GM12864 (cell line): ENCODE measurements at regions not wholly inside any gene's neighbourhood (a gene's known extent, or its start where the extent isn't known, plus 50 kb on each side); places are given as distances from the start of the nearest gene placed in this dataset.

Experiments used
- DNase-seq: peaks from one replicate; pipeline ENCODE4 v3.0.0-alpha.2; 2011; ENCODE audit warnings: low read depth
- H3K4me3 ChIP-seq: 2 replicates; pipeline ENCODE4 v1.5.1; 2011; ENCODE audit warnings: mild to moderate bottlenecking, low read depth, low read length, control low read depth
- TF ChIP-seq, protein P1 (sequence below): IDR thresholded peaks from 2 replicates; pipeline ENCODE4 v1.5.1; 2011; ENCODE audit warnings: low read depth, mild to moderate bottlenecking, moderate library complexity, low read length, control low read depth, inconsistent platforms; ENCODE audit errors: missing control alignments

DNA sequence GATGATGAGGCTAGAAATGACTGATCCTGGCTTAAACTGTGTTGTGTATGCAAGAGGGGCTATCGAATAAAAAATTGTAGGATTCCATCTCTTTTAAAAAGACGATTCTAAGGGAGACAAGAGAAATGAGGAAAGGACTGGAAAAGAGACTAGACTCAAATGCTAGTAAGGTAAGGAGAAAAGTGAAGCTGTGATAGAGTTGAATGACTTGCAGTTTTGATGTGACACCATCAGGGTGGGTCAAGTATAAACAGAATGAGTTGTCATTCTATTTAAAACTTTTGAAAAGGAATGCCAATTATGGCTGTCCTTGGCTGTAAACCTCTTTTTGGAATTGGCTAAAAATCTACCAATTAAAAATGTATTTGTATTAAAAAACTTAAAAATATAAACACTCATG lies 184.5 kb upstream of the PHF14 start:
- TF ChIP-seq, protein P1, sequence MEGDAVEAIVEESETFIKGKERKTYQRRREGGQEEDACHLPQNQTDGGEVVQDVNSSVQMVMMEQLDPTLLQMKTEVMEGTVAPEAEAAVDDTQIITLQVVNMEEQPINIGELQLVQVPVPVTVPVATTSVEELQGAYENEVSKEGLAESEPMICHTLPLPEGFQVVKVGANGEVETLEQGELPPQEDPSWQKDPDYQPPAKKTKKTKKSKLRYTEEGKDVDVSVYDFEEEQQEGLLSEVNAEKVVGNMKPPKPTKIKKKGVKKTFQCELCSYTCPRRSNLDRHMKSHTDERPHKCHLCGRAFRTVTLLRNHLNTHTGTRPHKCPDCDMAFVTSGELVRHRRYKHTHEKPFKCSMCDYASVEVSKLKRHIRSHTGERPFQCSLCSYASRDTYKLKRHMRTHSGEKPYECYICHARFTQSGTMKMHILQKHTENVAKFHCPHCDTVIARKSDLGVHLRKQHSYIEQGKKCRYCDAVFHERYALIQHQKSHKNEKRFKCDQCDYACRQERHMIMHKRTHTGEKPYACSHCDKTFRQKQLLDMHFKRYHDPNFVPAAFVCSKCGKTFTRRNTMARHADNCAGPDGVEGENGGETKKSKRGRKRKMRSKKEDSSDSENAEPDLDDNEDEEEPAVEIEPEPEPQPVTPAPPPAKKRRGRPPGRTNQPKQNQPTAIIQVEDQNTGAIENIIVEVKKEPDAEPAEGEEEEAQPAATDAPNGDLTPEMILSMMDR, result no peak
- no peak for DNase-seq
- H3K4me3 ChIP-seq, result no peak overlapping the region

DNA sequence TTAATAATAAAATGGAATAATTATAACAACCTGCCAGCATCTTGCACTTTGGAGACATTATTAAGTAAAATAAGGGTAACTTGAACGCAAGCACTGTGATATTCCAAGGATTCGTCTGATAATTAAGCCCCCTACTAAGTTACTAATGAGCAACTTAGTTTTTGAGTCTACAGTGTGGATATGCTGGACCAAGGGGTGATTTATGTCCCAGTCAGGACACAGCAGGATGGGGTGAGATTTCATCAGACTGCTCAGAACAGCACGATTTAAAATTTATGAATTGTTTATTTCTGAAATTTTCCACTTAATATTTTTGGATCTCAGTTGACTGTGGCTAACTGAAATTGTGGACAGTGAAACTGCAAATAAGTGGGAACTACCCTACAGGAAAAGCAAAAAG lies 182.8 kb upstream of the PHF14 start:
- H3K4me3 ChIP-seq, result no peak overlapping the region
- DNase-seq, result no peak
- TF ChIP-seq, protein P1, result no peak

DNA sequence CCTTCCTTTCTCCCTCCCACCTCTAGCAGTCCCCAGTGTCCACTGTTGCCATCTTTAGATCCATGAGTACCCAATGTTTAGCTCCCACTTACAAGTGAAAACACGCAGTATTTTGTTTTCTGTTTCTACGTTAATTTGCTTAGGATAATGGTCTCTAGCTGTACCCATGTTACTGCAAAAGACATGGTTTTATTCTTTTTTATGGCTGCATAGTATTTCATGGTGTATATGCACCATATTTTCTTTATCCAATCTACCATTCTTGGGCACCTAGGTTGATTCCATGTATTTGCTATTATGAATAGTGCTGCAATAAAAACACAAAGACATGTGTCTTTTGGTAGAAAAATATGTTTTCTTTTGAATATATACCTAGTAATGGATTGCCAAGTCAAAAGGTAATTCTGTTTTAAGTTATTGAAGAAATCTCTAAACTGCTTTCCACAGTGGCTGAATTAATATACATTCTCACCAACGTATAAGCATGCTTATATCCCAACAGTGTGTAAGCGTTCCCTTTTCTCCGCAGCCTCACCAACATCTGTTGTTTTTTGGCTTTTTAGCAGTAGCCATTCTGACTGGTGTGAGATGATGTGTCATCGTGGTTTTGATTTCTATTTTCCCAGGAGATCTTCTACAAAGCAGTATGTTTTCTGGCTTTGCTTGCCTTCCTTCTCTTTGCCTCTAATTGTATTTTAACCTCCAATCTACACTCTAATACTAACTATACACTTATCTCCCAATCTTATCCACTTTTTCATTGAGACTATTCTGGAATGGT lies 179.5 kb upstream of the PHF14 start:
- DNase-seq, result no peak
- no peak overlapping the region for H3K4me3 ChIP-seq
- TF ChIP-seq, protein P1, result no peak

DNA sequence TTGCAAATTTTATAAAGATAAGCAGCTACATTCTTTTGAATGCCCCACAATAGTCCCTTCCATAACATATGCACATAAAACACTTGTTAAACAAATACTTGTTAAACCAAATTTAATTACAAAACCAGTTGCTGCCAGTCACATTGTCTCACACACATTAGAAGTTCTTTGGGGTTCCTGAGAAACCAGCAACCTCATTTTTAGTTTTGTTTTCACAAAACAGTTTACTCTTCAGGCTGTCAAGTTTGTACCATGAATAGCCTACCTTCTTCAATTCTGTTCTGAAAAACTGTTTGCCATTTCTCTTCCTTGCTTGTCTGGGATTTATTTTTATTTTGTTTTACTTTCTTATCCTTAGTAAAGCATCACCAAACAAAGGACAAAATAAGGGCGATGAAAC lies 176.5 kb upstream of the PHF14 start:
- no peak for DNase-seq
- H3K4me3 ChIP-seq, result no peak overlapping the region
- TF ChIP-seq, protein P1, result no peak

DNA sequence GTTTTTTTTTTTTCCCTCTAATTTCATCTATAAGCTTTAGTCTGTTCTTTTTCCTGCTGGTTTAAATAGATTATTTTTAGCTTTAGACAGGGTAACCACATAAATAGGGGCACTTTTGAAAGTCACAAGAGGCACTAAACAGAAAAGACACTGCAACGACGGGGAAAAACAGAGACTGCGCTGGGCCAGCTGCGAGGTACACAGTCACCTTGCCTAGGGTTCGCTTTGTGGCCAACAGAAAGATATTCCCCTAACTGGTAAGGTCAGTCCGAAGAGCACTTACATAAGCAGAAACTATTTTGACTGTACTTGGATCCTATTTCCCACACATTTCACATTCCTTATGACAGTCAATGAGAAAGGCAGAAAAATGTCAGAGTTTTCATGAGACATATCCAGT lies 175.6 kb upstream of the PHF14 start:
- H3K4me3 ChIP-seq, result no peak overlapping the region
- TF ChIP-seq, protein P1, result no peak

DNA sequence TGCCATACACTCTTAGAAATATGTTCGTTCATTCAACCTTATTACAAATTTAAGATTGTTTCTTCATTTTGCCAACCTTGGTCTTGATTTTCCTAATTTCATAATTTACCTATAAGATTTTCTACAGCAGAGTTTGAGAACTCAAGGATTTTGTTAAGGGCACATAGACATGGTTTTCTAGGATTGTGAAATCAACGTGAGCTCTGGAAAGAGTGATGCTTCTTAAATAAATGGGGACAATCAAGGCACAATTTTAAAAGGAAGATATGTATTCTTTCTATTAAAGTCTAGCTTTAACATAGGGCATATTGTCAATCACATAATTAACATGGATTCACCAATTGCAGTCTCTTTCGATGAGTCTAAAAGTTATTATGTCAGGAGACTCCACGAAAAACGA lies 174.2 kb upstream of the PHF14 start:
- TF ChIP-seq, protein P1, result no peak
- H3K4me3 ChIP-seq, result no peak overlapping the region
- no peak for DNase-seq

More for the DNA sequence above, 175.6 kb upstream of the PHF14 start:
- DNase-seq, result no peak

DNA sequence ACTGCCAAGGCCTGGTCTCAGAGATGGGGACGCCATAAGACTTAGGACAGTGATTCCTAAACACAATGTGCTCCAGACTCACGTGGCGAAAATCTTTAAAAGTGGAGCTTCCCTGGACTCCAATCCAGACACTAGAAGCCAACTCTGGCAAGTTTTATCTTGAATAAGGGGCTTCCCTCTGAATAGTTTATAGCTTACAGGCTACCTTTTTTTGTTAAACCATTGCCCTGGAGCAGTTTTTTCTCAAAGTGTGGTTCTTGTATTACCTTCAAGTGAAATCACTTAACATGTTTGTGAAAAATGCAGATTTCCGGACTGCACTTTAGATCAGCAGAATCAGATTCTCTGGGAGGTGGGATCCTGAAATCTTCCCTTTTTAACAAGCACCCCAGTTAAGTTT lies 171.7 kb upstream of the PHF14 start:
- TF ChIP-seq, protein P1, result no peak
- H3K4me3 ChIP-seq, result no peak overlapping the region
- DNase-seq, result no peak
